ENCODE measurements at regions not wholly inside any gene's neighbourhood (a gene's known extent, or its start where the extent isn't known, plus 50 kb on each side); places are given as distances from the start of the nearest gene placed in this dataset.

DNA sequence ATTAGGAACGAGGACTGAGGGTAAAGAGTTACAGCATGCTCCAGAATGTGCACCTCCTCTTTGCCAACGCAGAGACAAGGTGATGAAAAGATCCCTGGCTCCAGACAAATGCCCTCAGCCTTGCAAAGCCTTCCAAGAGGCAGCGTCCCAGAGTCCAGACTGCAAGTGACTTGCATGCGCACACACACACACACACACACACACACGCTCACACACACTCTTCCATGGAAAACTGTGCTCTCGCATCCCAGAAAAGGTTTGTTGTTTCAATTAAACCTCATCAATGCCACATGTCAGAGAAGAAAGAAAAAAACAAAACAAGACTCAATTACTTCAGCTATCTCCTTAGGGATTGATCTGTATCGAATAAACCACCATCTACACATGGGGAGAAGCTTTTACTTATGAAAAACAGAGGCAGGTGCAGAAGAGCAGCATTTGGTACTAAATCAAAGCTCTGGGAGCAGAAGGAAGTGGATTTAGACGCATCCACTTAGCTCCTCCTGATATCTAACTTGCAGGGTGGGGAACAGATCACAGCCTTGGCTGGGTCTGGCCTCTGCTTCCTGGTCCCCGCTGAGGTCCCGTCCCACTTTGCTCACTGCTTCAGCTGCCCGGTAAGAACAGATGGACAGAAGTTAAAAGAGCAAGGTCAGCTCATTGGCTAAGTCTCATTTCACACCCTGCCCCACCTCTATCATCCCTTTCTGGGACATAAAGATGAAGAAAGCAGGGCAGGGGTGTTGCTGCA, 249.8 kb upstream of the BLID start:
- DNase-seq (ENCODE audit: extremely low read depth in 1 of 11, low read depth in 9 of 11, low spot score in 4 of 11): no peak

DNA sequence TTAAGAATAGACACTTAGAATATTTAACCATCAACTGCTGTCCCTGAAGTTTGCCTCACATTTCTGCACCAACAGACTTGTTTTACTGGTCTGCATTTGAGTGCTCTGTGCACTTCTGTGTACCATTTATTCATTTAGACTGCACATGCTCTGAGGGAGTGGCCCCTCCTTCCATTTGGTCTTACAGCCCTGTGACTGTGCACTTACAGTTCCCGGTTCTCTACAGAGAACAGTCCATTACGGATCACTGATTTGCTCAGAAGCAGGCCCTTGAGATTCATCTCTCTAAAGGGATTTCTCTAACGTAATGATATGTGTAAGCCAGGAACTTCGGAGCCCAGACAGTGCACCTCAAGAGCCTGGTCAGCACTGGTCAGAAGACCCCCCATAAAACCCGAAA, 247.3 kb upstream of the BLID start:
- DNase-seq (ENCODE audit: extremely low read depth in 1 of 11, low read depth in 9 of 11, low spot score in 4 of 11): no peak

DNA sequence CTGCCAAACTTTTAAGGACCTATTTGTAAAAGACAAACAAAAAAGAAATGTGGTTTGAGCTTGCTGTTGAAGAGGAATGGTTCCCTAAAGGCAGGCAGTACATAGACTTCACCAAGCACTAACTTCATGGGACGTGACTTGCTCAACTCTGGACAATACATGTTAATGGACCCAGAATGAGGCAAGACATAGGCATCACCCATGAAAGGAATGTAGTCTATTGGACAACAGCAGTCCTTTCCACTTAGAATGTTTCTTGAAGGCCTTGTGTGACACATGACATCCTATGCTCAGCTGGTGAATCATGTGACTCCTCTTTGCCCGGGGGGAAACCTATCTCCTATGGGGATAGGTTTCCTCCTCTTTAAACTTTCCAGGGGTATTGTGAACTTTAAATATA, 246.4 kb upstream of the BLID start:
- no peak for DNase-seq (ENCODE audit: extremely low read depth in 1 of 11, low read depth in 9 of 11, low spot score in 4 of 11)

DNA sequence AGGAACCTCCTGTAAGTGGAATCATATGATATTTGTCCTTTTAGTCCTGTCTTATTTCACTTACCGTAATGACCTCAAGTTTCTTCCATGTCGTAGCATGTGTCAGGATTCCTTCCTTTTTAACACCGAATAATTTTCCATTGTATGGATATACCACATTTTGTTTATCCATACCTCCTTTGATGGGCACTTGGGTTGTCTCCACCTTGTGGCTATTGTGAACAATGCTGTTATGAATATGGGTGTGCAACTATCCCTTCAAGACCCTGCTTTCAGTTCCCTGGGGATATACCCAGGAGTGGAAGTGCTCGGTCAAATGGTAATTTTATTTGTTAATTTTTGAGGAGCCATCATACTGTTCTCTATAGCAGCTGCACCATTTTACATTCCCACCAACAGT, 244.9 kb upstream of the BLID start:
- no peak for DNase-seq (ENCODE audit: extremely low read depth in 1 of 11, low read depth in 9 of 11, low spot score in 4 of 11)

DNA sequence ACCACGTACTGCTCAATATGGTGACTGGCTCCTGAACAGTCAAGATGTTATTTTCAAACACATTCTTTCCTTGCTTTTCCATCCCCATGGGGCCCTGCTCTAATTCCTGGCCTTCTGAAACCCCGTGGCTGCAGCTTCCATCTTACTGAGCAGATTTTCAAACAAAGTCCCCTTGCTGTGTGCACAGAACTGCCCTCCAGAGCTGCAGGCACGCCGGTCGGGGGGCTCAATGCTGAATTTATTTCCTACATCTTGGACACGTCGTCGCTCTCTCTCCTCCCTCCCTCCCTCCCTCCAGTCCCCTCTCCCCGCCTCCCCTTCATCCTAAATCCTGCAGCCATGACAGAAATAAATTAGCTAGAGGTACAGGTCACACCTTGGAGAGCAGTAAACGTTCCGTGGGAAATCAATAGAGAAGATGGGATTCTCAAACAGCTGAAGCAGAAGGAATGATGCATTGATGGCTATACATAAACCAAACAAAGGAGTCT, 243.1 kb upstream of the BLID start:
- DNase-seq (ENCODE audit: extremely low read depth in 1 of 11, low read depth in 9 of 11, low spot score in 4 of 11): no peak

DNA sequence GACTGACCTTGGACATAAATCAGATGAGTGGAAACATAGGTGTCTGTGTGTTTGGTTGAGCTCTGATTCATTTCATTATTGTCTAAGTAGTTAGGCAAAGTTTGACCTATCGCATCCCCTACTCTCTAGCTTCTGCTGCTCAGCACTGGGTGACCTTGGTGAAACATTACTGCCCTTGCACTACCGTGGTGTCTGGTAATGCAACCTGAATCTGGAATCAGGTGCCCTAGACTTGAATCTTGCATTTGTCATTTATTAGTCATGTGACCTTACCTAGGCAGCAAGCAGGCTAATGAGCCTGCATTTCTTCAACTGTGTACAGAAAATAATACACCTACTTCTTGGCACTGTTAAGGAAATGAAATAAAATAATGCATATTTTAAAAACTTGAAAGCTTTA, 242.3 kb upstream of the BLID start:
- DNase-seq (ENCODE audit: extremely low read depth in 1 of 11, low read depth in 9 of 11, low spot score in 4 of 11): no peak

DNA sequence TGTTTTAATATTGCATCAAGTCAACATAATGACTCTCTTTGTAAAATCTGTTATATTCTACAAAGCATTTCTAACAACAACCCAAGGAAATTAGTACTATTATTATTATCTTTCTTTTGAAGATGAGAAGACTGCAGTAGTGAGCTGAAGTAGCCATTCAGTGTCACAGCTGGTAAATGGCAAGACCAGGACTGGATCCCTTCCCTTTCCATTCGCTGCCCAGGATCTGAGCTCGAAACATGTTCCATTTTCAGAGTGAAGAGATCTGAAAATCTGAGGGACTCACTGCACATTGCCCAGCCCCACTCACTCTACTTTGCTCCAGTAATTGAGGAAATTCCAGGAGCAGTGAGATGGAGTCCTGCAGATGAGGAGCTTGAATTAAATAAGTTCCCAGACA, 240.0 kb upstream of the BLID start:
- DNase-seq (ENCODE audit: extremely low read depth in 1 of 11, low read depth in 9 of 11, low spot score in 4 of 11): no peak

DNA sequence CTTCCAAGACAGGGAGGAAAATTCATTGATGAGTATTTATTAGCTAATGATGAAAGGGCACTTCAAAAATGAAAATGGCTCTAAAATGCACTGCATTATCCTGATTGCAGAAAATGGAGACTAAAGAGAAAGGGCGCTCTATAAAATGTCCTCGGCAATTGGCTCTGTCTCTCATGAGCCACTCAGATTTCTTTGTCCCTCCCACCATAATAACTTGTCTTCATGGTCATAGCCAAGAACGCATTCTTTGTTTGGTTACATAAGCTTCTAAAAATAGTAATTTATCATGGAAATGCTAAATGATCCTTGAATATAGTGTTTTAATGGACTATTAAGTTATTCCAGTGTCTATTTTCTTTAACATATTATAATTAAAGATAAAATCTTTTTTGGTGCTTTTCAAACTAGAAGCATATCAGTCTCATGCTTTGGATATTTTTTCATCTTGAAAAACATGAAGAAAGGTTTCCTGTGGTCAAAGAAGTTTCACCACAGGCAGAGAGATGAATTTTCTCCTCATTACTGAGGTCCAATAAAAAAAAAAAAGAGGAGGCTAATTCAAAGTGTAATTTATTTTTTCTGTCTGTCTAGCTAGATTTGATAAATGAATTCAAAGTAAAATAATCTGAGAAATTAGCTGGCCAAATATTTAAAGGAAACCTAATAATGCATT, 238.1 kb upstream of the BLID start:
- DNase-seq (ENCODE audit: extremely low read depth in 1 of 11, low read depth in 9 of 11, low spot score in 4 of 11): no peak

DNA sequence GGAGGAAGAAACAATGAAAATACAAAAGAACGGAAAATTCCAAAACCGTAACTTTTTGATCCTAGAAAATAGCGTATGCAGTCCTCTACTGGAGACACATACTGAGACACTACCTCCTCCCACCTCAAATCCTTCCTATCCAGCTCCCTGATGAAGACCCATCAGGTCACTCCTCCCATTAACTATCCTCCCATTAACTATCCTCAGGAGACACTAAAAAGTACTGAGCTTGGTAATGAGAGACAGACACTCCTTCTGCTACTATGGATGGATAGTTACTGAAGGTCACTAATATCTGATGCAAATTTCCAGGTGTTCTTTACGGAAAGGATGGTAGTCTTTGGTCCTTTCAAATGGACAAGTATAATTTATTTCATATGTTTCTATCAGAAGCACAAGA, 237.5 kb upstream of the BLID start:
- no peak for DNase-seq (ENCODE audit: extremely low read depth in 1 of 11, low read depth in 9 of 11, low spot score in 4 of 11)

DNA sequence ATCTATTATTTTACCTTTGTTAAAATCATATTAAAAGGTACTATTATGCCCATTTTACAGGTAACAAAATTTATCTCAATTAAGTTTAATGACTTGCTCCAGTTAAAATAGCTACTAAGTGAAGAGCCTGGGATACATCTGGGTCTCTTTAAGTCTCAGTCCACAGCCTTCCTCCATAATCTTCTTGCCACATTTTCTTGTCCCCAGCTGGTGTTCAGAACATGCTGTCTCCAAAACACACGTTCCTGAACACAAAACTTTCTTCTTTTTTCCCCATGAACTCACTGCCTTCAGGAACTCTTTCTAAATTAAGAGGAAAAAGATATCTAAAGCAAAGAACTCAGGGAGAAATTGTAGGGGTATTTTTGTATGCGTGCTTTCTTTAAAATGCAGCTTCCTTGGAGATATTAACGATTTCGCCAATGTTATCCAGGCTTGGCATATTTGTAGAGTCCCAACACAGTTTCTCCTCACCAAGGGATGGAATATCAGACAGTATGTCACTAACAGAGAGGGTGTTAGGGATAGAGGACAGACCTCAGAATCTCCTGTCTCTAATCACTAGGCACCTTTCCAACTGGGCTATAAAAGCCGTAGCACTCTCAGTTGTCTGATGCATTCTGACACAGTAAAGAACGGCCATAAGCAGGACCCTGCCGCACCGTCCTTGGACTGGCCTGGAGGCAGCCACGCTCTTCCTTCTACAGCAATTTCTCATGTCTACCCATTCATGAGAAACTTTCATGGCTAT, 232.8 kb upstream of the BLID start:
- DNase-seq (ENCODE audit: extremely low read depth in 1 of 11, low read depth in 9 of 11, low spot score in 4 of 11): no peak

DNA sequence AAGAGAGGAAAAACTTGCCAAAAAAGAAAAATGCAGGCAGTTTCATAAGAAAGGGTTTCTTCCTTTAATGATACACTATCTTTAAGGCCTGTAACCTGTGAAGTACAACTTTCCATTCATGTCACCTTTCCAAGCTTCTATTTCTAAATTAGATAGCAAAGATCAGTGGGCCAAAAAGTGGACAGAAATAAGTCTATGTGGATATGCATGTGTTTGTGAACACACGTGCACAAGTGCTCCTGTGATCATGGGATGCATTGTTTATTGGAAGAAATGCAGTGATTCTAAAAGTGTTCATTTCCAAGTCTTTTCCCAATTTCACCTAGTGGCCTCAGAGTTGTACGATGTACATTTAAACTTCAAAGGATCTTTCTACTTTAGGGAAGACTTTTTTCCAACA, 230.0 kb upstream of the BLID start:
- DNase-seq (ENCODE audit: extremely low read depth in 1 of 11, low read depth in 9 of 11, low spot score in 4 of 11): no peak

DNA sequence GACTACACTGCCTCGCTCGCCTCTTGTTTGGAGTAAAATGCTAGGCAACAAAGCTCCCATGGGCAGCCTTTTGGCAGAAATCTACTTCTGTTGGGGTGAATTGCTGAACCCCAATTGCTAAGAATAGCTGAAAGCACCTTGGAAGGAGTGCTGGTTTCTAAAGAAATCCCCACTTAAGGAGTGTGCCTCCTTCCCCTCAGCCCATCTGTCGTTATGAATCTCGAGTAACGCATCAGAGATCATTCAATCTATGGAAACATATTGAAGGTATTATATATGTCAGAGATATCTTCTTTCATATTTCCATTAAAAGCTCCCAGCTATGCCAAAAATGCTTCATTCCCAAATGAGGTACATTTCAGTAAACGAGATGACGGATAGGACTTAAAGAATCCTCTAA, 229.6 kb upstream of the BLID start:
- no peak for DNase-seq (ENCODE audit: extremely low read depth in 1 of 11, low read depth in 9 of 11, low spot score in 4 of 11)

DNA sequence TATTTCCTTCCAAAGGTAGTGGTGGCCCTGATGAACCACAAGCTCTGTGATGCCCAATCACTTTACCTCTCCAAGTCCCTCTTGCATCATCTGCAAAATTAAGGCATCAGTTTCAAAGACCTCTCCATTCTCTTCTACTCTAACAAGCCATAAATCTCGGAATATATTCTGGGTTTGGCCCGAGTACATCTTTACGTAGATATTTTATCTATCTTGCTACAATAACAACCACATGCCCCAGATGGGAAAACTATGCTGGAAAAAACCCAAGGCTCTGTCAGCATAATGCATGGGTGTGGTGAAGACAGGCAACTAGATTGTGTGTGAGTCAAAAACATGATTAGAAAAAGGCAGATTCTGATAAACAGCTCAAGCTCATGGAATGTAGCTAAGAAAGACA, 228.2 kb upstream of the BLID start:
- no peak for DNase-seq (ENCODE audit: extremely low read depth in 1 of 11, low read depth in 9 of 11, low spot score in 4 of 11)

DNA sequence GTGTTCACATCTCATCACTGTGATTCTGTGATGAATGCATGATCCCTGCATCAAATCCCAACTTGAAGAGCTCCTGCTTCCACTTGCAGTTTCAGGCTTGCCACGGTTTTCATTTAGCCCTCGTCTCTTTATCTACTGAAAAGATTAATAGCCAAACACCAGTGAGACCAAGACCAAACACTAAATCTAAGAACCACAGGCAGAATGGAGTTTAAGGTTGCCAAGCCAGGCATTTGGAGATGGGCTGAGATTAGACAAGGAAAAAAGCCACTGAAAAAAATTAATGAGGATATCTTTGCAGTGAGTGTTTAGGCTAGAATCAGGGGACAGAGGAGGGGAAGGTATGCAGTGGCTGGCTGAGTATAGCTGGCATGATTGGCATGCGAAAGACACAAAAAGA, 227.2 kb upstream of the BLID start:
- DNase-seq (ENCODE audit: extremely low read depth in 1 of 11, low read depth in 9 of 11, low spot score in 4 of 11): no peak

DNA sequence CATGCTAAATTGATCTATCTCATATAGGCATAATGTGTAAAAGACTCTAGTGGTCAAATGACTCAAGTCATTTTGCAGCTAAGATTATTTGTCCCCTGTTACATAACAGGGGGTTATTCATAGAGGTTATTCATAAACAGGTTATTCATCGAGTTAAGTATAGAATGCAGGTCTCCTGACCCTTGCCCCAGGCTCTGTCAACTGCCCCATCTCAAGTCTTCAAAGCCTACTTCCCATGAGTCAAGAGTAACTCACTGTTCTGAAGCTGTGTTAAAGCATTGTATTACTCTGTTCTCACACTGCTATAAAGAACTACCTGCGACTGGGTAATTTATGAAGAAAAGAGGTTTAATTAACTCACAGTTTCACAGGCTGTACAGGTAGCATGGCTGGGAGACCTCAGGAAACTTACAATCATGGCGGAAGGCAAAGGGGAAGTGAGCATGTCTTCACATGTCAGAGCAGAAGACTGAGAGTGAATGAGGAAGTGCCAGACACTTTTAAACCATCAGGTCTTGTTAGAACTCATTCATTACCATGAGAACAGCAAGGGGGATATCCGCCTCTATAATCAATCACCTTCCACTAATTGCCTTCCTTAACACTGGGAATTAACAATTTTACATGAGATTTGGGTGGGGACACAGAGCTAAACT, 226.2 kb upstream of the BLID start:
- no peak for DNase-seq (ENCODE audit: extremely low read depth in 1 of 11, low read depth in 9 of 11, low spot score in 4 of 11)

DNA sequence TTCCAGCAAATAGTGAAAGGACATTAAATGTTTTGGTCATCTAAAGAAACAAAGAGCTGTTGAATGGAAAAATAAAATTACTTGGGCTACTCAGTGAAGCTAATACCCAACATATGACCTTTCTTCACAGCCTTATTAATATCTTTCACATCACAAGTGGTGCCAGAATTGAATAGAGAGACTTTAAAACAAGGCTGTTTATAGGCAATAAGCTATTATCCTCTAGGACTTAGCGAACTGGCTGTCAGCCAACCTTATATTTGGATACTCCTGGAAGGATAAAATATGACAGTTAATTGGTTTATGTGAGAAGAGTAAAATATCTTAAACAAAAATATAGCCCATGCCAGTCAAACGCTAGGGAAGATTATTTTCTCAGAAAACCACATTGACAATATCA, 225.5 kb upstream of the BLID start:
- DNase-seq (ENCODE audit: extremely low read depth in 1 of 11, low read depth in 9 of 11, low spot score in 4 of 11): no peak

DNA sequence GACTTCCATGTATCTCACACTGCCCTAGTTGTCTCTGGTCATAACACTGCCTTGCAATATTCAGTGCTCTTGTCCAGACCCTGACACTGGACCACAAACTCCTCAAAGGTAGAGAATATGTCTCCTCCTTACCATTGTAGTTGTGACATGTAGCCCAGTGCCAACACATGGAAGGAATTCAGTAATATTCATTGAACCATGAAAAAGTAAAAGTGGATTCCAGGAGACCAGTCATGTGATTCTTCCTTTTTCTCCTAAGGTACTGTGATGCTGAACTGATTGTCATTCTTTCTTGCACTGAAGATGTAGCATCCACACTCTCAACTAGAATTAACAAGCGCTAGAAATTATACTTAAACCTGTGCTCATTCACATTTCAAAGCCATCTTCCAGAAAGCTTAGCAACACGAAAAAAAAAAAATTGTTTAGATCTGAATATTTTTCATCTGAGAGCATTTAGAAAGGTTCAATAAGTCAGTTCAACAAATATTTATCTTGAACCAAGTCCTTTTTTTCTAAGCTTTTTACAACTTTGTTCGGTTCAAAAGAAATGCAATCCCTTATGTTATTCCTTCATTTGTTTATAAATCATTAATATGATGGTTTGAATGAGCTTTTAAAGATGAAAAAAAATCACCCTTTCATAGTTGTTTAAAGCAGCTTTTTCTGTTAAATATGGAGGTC, 224.7 kb upstream of the BLID start:
- DNase-seq (ENCODE audit: extremely low read depth in 1 of 11, low read depth in 9 of 11, low spot score in 4 of 11): no peak

DNA sequence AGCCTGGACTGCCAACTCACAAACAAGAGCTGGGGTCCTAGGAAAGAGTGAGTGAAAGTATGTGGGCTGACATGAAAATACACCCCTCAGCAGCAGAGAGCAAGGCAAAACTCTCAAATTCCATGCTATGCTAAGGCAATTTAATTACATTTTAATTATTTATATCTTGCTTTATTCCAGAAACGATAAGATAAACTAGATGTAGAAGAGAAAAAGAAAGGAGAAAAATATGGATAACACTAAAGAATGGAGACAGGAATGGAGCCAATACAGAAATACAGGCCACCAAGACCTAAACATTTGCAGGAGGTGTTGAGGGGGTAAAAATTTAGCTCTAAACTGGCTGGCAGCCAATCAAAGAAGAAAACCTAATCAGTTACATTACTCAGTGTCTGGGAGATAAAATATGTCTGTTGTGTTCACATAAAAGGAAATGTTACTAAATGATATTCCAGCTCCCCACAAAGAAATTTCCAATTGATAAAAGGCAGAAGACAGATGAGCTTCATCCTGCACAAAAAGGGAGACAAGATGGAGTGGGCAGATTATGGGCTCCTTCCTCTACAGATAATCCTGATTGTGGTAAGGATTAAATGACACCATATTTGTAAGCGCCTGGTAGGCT, 223.5 kb upstream of the BLID start:
- DNase-seq (ENCODE audit: extremely low read depth in 1 of 11, low read depth in 9 of 11, low spot score in 4 of 11): no peak

DNA sequence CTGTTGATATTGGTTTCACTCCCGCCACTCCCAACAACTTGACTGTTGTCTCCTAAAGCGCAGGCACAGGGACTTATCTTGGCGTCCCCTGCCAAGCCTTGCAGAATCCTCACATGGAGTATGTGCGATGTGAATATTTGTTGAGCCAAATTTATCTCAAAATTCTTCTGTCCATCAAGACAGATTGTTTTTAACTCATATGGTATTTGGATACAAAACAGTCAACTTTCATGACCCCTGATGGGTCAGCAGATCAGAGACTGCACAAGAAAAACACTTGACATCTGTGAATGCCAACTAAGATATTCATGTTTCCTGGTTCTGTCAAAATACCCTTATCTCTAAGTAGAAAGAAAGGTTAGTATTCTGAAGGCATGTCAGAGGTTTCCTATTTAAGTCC, 221.7 kb upstream of the BLID start:
- no peak for DNase-seq (ENCODE audit: extremely low read depth in 1 of 11, low read depth in 9 of 11, low spot score in 4 of 11)

All from renal cortex interstitium (tissue), 11 donors.